Fibroblast of lung (primary cell): ENCODE measurements at regions not wholly inside any gene's neighbourhood (a gene's known extent, or its start where the extent isn't known, plus 50 kb on each side); places are given as distances from the start of the nearest gene placed in this dataset.

Experiments
- CTCF ChIP-seq, 2 donors: IDR thresholded peaks in 1 of 2; conservative IDR thresholded peaks in 1 of 2; 1 replicate in 1 of 2; 2 replicates in 1 of 2; pipeline ENCODE4 v1.5.1; 2011 to 2012; ENCODE audit warnings: low read length in 2 of 2, control low read depth in 1 of 2, inconsistent platforms in 1 of 2, low read depth in 1 of 2, mild to moderate bottlenecking in 1 of 2
- EZH2 ChIP-seq: IDR thresholded peaks from 2 replicates; pipeline ENCODE4 v1.5.1; 2012; ENCODE audit warnings: low read length, control low read depth, mild to moderate bottlenecking; ENCODE audit errors: missing control alignments

GRCh38 chr9:90365666-90366065 lies 277.0 kb downstream of the DIRAS2 start:
- no peak for TF ChIP-seq CTCF (conservative IDR thresholded peaks at IDR 0.05 in 1 of 2, IDR thresholded peaks at IDR 0.05 in 1 of 2; ENCODE audit: low read depth in 1 of 2, low read length in 2 of 2)
- no peak for TF ChIP-seq EZH2
